GM20000 (cell line): ENCODE measurements at regions not wholly inside any gene's neighbourhood (a gene's known extent, or its start where the extent isn't known, plus 50 kb on each side); places are given as distances from the start of the nearest gene placed in this dataset.

ENCODE experiments used
- DNase-seq: peaks from one replicate; pipeline ENCODE4 v3.0.0; 2012; ENCODE audit warnings: low spot score
- TF ChIP-seq, protein P1 (sequence below): IDR thresholded peaks from 2 replicates; pipeline ENCODE4 v1.5.1; 2012; ENCODE audit warnings: mild to moderate bottlenecking, control low read depth; ENCODE audit errors: extremely low read depth, missing control alignments

DNA sequence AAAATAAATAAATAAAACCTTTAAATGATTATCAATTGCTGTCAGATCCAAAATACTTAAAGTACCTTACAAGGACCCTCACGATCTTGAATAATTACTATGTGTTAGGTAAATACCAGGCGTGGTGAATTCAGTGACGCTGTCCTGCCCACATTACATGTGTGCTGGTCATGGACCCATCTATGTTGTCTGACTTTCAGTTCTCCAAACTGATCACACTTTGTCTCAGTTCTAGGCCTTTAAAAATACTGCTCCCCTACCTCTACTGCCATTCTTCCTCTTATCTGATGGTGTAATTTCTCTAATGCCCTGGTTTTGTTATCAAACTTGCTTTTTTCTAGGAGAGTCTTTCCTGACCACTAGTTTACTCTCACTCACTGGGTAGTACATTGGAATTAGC is 520.7 kb downstream of the TRHDE start:
- no peak for DNase-seq
- TF ChIP-seq, protein P1, sequence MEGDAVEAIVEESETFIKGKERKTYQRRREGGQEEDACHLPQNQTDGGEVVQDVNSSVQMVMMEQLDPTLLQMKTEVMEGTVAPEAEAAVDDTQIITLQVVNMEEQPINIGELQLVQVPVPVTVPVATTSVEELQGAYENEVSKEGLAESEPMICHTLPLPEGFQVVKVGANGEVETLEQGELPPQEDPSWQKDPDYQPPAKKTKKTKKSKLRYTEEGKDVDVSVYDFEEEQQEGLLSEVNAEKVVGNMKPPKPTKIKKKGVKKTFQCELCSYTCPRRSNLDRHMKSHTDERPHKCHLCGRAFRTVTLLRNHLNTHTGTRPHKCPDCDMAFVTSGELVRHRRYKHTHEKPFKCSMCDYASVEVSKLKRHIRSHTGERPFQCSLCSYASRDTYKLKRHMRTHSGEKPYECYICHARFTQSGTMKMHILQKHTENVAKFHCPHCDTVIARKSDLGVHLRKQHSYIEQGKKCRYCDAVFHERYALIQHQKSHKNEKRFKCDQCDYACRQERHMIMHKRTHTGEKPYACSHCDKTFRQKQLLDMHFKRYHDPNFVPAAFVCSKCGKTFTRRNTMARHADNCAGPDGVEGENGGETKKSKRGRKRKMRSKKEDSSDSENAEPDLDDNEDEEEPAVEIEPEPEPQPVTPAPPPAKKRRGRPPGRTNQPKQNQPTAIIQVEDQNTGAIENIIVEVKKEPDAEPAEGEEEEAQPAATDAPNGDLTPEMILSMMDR: no peak

DNA sequence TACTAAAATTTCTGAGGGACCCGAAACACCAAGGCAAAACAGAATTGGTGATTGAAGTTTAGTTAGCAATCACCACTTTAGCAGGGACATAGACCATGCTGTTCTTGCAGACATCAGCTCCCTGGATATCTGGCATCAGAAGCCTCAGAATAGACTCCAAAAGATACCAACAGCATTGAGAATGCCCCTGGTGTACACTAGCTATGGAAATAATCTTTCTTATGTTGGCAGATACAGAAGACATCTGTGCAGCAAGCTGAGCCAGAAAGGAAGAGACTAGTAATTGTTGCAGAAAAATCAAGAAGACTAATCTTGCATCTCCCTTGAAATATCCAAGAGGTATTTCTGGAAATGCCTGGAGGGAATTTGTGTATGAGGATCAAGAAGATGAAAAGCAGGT is 521.6 kb downstream of the TRHDE start:
- no peak for DNase-seq
- TF ChIP-seq, protein P1: no peak

GRCh38 chr12:72815421-72815820 is 543.3 kb downstream of the TRHDE start:
- TF ChIP-seq, protein P1: no peak
- DNase-seq: no peak

- TF ChIP-seq, protein P1: no peak
- no peak for DNase-seq
Observed at GRCh38 chr12:72828662-72829324, 556.6 kb downstream of the TRHDE start.

GRCh38 chr12:72829838-72830237 is 557.7 kb downstream of the TRHDE start:
- TF ChIP-seq, protein P1: no peak
- no peak for DNase-seq

- no peak for DNase-seq
- TF ChIP-seq, protein P1: no peak
Observed at GRCh38 chr12:72832024-72832423, 559.9 kb downstream of the TRHDE start.

DNA sequence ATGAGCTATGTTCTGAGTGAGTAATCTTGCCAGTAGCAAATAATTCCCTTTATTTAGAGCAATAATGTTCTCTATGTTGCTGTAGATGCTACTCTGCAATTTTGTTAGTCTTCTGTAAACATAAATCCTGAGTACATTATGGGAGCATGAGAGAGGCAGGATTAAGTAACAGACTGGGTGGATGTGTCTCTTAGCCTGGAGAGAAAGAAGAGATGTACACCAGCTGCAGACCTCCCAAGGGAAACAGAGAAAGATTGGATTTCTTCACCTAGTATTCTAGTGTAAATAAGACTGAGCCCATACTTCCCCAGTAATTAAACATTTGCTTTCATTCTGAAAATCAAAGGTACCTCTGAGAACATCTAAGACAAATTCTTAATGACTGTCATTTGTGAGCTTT is 564.0 kb downstream of the TRHDE start:
- DNase-seq: no peak
- TF ChIP-seq, protein P1: no peak
